GM18498 (cell line): ENCODE measurements at regions not wholly inside any gene's neighbourhood (a gene's known extent, or its start where the extent isn't known, plus 50 kb on each side); places are given as distances from the start of the nearest gene placed in this dataset.
A peak's percentile ranks its signal among the peaks of the same experiment; 100 is the strongest.

Source experiments
- ATAC-seq: cut with Tn5 transposase; IDR thresholded peaks from one replicate; pipeline ENCODE4 v1.9.1; 2021; ENCODE audit warnings: mild to moderate bottlenecking, moderate library complexity; ENCODE audit not compliant: unreplicated experiment

GRCh38 chr17:55668312-55668920, 54.2 kb downstream of the TMEM100 start:
- no peak for ATAC-seq

- ATAC-seq: no peak
These were observed 55.9 kb downstream of the TMEM100 start for GRCh38 chr17:55666806-55667205.

- peak; percentile 93 for ATAC-seq
These were observed 58.4 kb downstream of the TMEM100 start for GRCh38 chr17:55664287-55664686.

GRCh38 chr17:55663400-55663799, 59.3 kb downstream of the TMEM100 start:
- no peak for ATAC-seq

GRCh38 chr17:55661963-55662834, 60.5 kb downstream of the TMEM100 start:
- no peak for ATAC-seq

GRCh38 chr17:55661256-55661758, 61.4 kb downstream of the TMEM100 start:
- ATAC-seq: no peak

GRCh38 chr17:55660178-55660886, 62.3 kb downstream of the TMEM100 start:
- no peak for ATAC-seq

- no peak for ATAC-seq
These were observed 63.0 kb downstream of the TMEM100 start for GRCh38 chr17:55659661-55660060.

- ATAC-seq: no peak
These were observed 66.9 kb downstream of the TMEM100 start for GRCh38 chr17:55655777-55656176.

GRCh38 chr17:55654821-55655220, 67.8 kb downstream of the TMEM100 start:
- no peak for ATAC-seq

GRCh38 chr17:55654022-55654421, 68.6 kb downstream of the TMEM100 start:
- ATAC-seq: no peak

GRCh38 chr17:55652825-55653224, 69.8 kb downstream of the TMEM100 start:
- ATAC-seq: no peak

GRCh38 chr17:55652114-55652823, 70.4 kb downstream of the TMEM100 start:
- peak; percentile 60 for ATAC-seq

- ATAC-seq: no peak
These were observed 72.6 kb downstream of the TMEM100 start for GRCh38 chr17:55649957-55650597.

GRCh38 chr17:55648086-55648485, 74.6 kb downstream of the TMEM100 start:
- no peak for ATAC-seq

- no peak for ATAC-seq
These were observed 77.3 kb downstream of the TMEM100 start for GRCh38 chr17:55645361-55645760.

GRCh38 chr17:55644346-55644745, 78.3 kb downstream of the TMEM100 start:
- no peak for ATAC-seq

- ATAC-seq: no peak
These were observed 79.9 kb downstream of the TMEM100 start for GRCh38 chr17:55642741-55643140.

GRCh38 chr17:55641676-55642081, 81.0 kb downstream of the TMEM100 start:
- peak; percentile 72 for ATAC-seq

GRCh38 chr17:55639096-55639495, 83.6 kb downstream of the TMEM100 start:
- no peak for ATAC-seq
